ENCODE measurements at regions not wholly inside any gene's neighbourhood (a gene's known extent, or its start where the extent isn't known, plus 50 kb on each side); places are given as distances from the start of the nearest gene placed in this dataset.

GRCh38 chr2:8376603-8377410, 305.0 kb upstream of the ID2 start:
- TF ChIP-seq EZH2phosphoT487 (IDR thresholded peaks at IDR 0.05; ENCODE audit: borderline replicate concordance, low read length) = no peak
- no peak for TF ChIP-seq CTCF (IDR thresholded peaks at IDR 0.05; ENCODE audit: low read depth, low read length, poor library complexity, severe bottlenecking)

Measured in DOHH2 (cell line).